Calu3 (cell line): ENCODE measurements at regions not wholly inside any gene's neighbourhood (a gene's known extent, or its start where the extent isn't known, plus 50 kb on each side); places are given as distances from the start of the nearest gene placed in this dataset.
"Not testable (repeated sequence)": the region's sequence is repeated elsewhere in the genome, so short reads cannot be mapped to it uniquely, and the experiment has no call there.

Experiments
- BruUV-seq: library from RNA; stranded (reverse); fragments of 400-500 nt; replicated peaks from 2 replicates; lab custom pipeline; 2021; lab: Mats Ljungman, UMichigan
- CTCF ChIA-PET: fragments of 300-600 bp; sonication (Branson Sonifier 250); formaldehyde crosslinking; loops from one replicate; lab custom pipeline; 2022; ENCODE audit warnings: antibody characterized with exemption; lab: Charles Lee
- DNase-seq: peaks from one replicate; pipeline ENCODE4 v3.0.0; 2022
- H3K27ac Mint-ChIP-seq: one replicate; pipeline ENCODE4 v1.8.0; 2022; ENCODE audit warnings: mixed read lengths; ENCODE audit not compliant: unreplicated experiment
- H3K27me3 Mint-ChIP-seq: one replicate; pipeline ENCODE4 v1.8.0; 2022; ENCODE audit warnings: mixed read lengths; ENCODE audit not compliant: unreplicated experiment
- H3K36me3 Mint-ChIP-seq: one replicate; pipeline ENCODE4 v1.8.0; 2022; ENCODE audit warnings: mild to moderate bottlenecking, moderate library complexity, mixed read lengths; ENCODE audit not compliant: insufficient read depth, unreplicated experiment
- H3K4me1 Mint-ChIP-seq: one replicate; pipeline ENCODE4 v1.8.0; 2022; ENCODE audit warnings: mild to moderate bottlenecking, low read depth, mixed read lengths; ENCODE audit not compliant: unreplicated experiment
- H3K4me3 Mint-ChIP-seq: one replicate; pipeline ENCODE4 v1.8.0; 2022; ENCODE audit warnings: mild to moderate bottlenecking, low read depth, moderate library complexity, mixed read lengths; ENCODE audit not compliant: unreplicated experiment
- H3K9me3 Mint-ChIP-seq: one replicate; pipeline ENCODE4 v1.8.0; 2022; ENCODE audit warnings: low read depth, mixed read lengths; ENCODE audit not compliant: unreplicated experiment
- intact Hi-C: fragments of 100-400 bp; cut with micrococcal nuclease; formaldehyde crosslinking; loops from one replicate; pipeline ENCODE4 v1.10.0; 2022; ENCODE audit not compliant: unreplicated experiment
- TF ChIP-seq, protein P1 (sequence below): fragments of 200-600 bp; IDR thresholded peaks from one replicate; pipeline ENCODE4 v1.8.0; 2022; ENCODE audit warnings: antibody characterized with exemption; ENCODE audit not compliant: unreplicated experiment

DNA sequence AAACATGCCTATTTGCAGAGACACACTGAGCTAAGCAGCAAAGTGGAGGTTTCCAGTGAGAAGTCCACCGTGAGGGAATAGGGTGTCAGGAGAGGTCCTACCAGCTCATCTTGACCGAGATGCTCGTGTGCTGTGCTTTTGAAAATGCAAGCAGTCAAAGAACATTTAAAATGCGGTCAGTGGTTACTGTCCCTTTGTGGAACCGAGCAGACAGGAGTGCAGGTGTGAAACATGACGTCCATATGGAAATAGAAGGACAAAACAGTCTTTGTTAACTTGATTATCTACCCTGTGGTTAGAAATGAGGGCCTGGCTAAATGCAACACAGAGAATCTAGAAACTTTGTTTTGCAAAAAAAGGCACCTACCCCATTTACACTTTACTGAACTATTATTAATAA, 473.3 kb downstream of the SPATA31A6 start:
- H3K27me3 Mint-ChIP-seq, BruUV-seq, H3K36me3 Mint-ChIP-seq, DNase-seq, H3K27ac Mint-ChIP-seq, intact Hi-C loops, H3K9me3 Mint-ChIP-seq, CTCF ChIA-PET, H3K4me3 Mint-ChIP-seq, H3K4me1 Mint-ChIP-seq: not testable (repeated sequence)

GRCh38 chr9:42657496-42657895, 474.0 kb downstream of the SPATA31A6 start:
- CTCF ChIA-PET, H3K9me3 Mint-ChIP-seq, H3K4me1 Mint-ChIP-seq, BruUV-seq, H3K4me3 Mint-ChIP-seq, H3K36me3 Mint-ChIP-seq, H3K27ac Mint-ChIP-seq, DNase-seq, intact Hi-C loops, H3K27me3 Mint-ChIP-seq: not testable (repeated sequence)

DNA sequence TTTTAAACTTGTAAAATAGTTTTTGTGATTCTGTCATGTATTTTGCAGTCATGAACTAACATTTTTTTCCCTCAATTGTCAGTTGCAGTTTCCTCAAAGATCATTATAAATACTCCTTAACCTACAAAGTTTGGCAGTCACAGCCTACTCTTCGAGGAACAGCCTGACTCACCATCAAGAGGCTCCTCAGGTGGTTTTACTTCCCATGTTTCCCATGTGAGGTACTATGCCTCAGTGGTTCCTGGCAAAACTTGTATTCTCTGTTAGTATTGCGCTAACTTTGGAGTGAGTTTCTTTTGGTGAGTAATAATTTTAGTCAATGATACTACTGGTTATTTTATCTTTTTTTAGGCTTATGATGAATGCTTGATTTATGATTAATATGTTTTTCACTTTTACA, 513.7 kb downstream of the SPATA31A6 start:
- H3K9me3 Mint-ChIP-seq, H3K27ac Mint-ChIP-seq, H3K27me3 Mint-ChIP-seq, BruUV-seq, H3K4me1 Mint-ChIP-seq, H3K36me3 Mint-ChIP-seq, H3K4me3 Mint-ChIP-seq, DNase-seq, intact Hi-C loops, CTCF ChIA-PET: not testable (repeated sequence)

- H3K4me1 Mint-ChIP-seq, H3K27ac Mint-ChIP-seq, H3K27me3 Mint-ChIP-seq: not testable (repeated sequence)
These were observed 519.4 kb downstream of the SPATA31A6 start for GRCh38 chr9:42702890-42703289.

GRCh38 chr9:42724841-42725835, 541.7 kb downstream of the SPATA31A6 start:
- DNase-seq, H3K27me3 Mint-ChIP-seq, H3K4me3 Mint-ChIP-seq, H3K36me3 Mint-ChIP-seq, H3K4me1 Mint-ChIP-seq, CTCF ChIA-PET, intact Hi-C loops, H3K27ac Mint-ChIP-seq, H3K9me3 Mint-ChIP-seq, BruUV-seq: not testable (repeated sequence)

More at GRCh38 chr9:42702890-42703289, 519.4 kb downstream of the SPATA31A6 start:
- DNase-seq, intact Hi-C loops, CTCF ChIA-PET, H3K36me3 Mint-ChIP-seq, H3K9me3 Mint-ChIP-seq, BruUV-seq, H3K4me3 Mint-ChIP-seq: not testable (repeated sequence)

DNA sequence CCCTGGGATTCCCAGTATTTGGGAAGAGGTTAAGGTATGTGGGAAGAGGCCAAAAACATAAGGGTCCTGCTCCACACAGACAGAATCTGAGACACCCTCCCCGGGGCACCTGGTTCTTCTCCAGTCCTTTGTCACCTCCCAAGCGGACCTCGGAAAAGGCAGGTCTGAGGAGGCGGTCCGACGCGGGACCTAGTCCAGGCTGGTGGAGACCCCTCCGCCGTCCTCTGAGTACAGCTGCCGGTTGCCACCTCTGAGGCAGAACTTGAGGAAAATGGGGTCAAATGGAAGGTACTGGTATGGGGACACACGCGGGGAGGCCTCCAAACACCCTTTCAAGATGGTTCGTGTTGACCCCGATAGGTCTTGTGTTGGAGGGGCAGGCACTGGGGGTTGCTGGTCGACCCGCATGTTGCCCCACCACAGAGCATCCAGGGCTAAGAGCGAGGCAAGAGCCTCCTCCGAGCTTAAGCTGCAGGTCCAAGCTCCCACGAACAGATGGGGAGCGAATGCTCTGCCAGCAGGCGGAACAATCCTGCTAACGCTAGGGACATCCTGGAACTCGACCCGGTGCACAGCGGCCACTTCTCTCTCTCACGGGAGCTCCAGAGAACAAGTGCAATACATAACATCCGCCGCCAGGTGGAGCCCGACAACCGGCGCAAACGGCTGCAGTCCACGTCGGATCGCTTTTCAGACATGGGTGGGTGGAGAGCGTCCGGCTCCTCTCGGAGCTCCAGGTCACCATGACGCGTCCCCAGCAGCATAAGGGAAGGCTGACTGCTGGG, 559.8 kb downstream of the SPATA31A6 start:
- H3K27ac Mint-ChIP-seq, H3K27me3 Mint-ChIP-seq, BruUV-seq, H3K36me3 Mint-ChIP-seq, CTCF ChIA-PET, H3K9me3 Mint-ChIP-seq, H3K4me1 Mint-ChIP-seq, intact Hi-C loops, H3K4me3 Mint-ChIP-seq: not testable (repeated sequence)
- TF ChIP-seq, protein P1, sequence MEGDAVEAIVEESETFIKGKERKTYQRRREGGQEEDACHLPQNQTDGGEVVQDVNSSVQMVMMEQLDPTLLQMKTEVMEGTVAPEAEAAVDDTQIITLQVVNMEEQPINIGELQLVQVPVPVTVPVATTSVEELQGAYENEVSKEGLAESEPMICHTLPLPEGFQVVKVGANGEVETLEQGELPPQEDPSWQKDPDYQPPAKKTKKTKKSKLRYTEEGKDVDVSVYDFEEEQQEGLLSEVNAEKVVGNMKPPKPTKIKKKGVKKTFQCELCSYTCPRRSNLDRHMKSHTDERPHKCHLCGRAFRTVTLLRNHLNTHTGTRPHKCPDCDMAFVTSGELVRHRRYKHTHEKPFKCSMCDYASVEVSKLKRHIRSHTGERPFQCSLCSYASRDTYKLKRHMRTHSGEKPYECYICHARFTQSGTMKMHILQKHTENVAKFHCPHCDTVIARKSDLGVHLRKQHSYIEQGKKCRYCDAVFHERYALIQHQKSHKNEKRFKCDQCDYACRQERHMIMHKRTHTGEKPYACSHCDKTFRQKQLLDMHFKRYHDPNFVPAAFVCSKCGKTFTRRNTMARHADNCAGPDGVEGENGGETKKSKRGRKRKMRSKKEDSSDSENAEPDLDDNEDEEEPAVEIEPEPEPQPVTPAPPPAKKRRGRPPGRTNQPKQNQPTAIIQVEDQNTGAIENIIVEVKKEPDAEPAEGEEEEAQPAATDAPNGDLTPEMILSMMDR = peak; percentile 72
- peak; percentile 74 for DNase-seq

DNA sequence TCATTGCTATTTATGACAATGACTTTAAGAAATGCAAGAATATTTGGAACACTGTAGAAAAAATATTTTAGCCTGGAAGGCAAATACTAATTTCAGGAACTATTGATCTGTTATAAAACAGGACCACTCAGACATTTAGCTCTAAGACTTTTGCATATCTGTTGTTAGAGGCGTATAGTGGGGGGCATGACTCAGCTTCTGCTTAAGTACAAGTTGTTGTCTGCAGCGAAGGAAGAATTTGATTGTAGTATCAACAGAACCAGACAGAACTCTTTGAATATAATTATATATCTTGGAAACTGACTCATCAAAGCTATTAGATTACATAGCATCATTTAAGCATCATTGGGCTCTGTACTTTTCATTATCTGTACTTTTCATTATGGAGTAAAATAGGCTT, 573.8 kb downstream of the SPATA31A6 start:
- intact Hi-C loops, BruUV-seq, H3K36me3 Mint-ChIP-seq, H3K4me1 Mint-ChIP-seq, CTCF ChIA-PET, H3K9me3 Mint-ChIP-seq, H3K27me3 Mint-ChIP-seq, H3K4me3 Mint-ChIP-seq, DNase-seq, H3K27ac Mint-ChIP-seq: not testable (repeated sequence)

- peak; percentile 9 for DNase-seq
- BruUV-seq, intact Hi-C loops, H3K27me3 Mint-ChIP-seq, CTCF ChIA-PET, H3K27ac Mint-ChIP-seq, H3K36me3 Mint-ChIP-seq, H3K4me3 Mint-ChIP-seq, H3K4me1 Mint-ChIP-seq, H3K9me3 Mint-ChIP-seq: not testable (repeated sequence)
These were observed 575.9 kb downstream of the SPATA31A6 start for GRCh38 chr9:42759320-42759719.

GRCh38 chr9:42782201-42782600, 598.7 kb downstream of the SPATA31A6 start:
- BruUV-seq, H3K4me1 Mint-ChIP-seq, H3K9me3 Mint-ChIP-seq, intact Hi-C loops, H3K4me3 Mint-ChIP-seq, H3K36me3 Mint-ChIP-seq, DNase-seq, H3K27me3 Mint-ChIP-seq, CTCF ChIA-PET, H3K27ac Mint-ChIP-seq: not testable (repeated sequence)
